ENCODE measurements at regions not wholly inside any gene's neighbourhood (a gene's known extent, or its start where the extent isn't known, plus 50 kb on each side); places are given as distances from the start of the nearest gene placed in this dataset.

DNA sequence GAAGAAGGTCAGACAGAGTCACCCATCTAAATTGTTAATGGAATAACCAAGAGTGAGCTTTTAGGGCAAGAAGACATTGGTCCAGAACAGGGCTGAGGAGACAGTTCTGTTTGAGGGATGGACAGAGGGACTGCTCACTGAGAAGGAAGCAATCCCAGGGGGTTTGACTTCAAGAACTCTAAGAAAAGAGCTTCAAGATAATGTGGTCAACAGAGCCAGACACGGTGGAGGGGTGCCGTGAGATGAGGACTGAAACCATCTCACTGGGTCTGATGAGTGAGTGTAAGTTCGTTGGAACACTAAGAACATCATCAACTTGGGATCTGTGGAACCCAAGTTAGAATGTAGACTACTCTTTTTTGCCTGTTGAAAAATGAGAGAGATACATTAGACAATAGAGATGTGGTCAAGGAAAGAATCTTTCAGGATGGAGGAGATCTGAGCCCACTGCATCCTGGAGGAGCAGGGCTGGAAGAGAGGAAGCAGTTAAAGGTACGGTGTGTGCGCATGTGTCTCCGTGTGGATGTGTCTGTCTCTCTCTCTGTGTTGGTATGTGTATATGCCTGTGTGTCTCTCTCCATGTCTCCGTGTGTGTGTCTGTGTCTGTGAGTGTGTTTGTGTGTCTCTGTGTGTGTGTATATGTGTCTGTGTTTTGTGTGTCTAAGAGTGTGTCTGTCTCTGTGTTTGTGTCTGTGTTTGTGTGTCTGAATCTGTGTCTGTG is 172.1 kb downstream of the MYCN start:
- no peaks in the 10 kb centered on the region for H3K9me2 ChIP-seq (ENCODE audit: insufficient read depth, low read length)
- no peaks in the 10 kb centered on the region for H3K9me3 ChIP-seq (ENCODE audit: low read length)
- H3K9ac ChIP-seq (ENCODE audit: low read length) = no peak overlapping the region
- no peaks in the 10 kb centered on the region for H3K79me2 ChIP-seq (replicated peaks; ENCODE audit: insufficient read depth, low read length)
- no peaks in the 10 kb centered on the region for H4K20me1 ChIP-seq (ENCODE audit: insufficient read depth)
- no peaks in the 10 kb centered on the region for H3K36me3 ChIP-seq (ENCODE audit: insufficient read depth, low read length)
- H2AFZ ChIP-seq (ENCODE audit: low read depth, low read length) = no peak overlapping the region
- no peak overlapping the region for H3K27ac ChIP-seq (ENCODE audit: low read length)
- no peaks in the 10 kb centered on the region for H3F3A ChIP-seq (ENCODE audit: insufficient read depth, low read length, poor library complexity, severe bottlenecking)
- TF ChIP-seq MXI1 (conservative IDR thresholded peaks at IDR 0.05; ENCODE audit: poor library complexity, severe bottlenecking) (no peak), POLR2AphosphoS5 (IDR thresholded peaks at IDR 0.05) (no peak), EP300 (conservative IDR thresholded peaks at IDR 0.05; ENCODE audit: poor library complexity, severe bottlenecking) (no peak), TAF1 (IDR thresholded peaks at IDR 0.05; ENCODE audit: low read depth) (no peak), RAD21 (conservative IDR thresholded peaks at IDR 0.05) (no peak), EZH2 (IDR thresholded peaks at IDR 0.05; ENCODE audit: borderline replicate concordance, insufficient read depth, low read length, poor library complexity, severe bottlenecking) (no peak), SMC3 (conservative IDR thresholded peaks at IDR 0.05; ENCODE audit: poor library complexity) (no peak)
- TF ChIP-seq, protein P1, sequence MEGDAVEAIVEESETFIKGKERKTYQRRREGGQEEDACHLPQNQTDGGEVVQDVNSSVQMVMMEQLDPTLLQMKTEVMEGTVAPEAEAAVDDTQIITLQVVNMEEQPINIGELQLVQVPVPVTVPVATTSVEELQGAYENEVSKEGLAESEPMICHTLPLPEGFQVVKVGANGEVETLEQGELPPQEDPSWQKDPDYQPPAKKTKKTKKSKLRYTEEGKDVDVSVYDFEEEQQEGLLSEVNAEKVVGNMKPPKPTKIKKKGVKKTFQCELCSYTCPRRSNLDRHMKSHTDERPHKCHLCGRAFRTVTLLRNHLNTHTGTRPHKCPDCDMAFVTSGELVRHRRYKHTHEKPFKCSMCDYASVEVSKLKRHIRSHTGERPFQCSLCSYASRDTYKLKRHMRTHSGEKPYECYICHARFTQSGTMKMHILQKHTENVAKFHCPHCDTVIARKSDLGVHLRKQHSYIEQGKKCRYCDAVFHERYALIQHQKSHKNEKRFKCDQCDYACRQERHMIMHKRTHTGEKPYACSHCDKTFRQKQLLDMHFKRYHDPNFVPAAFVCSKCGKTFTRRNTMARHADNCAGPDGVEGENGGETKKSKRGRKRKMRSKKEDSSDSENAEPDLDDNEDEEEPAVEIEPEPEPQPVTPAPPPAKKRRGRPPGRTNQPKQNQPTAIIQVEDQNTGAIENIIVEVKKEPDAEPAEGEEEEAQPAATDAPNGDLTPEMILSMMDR (IDR thresholded peaks at IDR 0.05; ENCODE audit: poor library complexity, severe bottlenecking) = no peak
- TF ChIP-seq, protein P2, sequence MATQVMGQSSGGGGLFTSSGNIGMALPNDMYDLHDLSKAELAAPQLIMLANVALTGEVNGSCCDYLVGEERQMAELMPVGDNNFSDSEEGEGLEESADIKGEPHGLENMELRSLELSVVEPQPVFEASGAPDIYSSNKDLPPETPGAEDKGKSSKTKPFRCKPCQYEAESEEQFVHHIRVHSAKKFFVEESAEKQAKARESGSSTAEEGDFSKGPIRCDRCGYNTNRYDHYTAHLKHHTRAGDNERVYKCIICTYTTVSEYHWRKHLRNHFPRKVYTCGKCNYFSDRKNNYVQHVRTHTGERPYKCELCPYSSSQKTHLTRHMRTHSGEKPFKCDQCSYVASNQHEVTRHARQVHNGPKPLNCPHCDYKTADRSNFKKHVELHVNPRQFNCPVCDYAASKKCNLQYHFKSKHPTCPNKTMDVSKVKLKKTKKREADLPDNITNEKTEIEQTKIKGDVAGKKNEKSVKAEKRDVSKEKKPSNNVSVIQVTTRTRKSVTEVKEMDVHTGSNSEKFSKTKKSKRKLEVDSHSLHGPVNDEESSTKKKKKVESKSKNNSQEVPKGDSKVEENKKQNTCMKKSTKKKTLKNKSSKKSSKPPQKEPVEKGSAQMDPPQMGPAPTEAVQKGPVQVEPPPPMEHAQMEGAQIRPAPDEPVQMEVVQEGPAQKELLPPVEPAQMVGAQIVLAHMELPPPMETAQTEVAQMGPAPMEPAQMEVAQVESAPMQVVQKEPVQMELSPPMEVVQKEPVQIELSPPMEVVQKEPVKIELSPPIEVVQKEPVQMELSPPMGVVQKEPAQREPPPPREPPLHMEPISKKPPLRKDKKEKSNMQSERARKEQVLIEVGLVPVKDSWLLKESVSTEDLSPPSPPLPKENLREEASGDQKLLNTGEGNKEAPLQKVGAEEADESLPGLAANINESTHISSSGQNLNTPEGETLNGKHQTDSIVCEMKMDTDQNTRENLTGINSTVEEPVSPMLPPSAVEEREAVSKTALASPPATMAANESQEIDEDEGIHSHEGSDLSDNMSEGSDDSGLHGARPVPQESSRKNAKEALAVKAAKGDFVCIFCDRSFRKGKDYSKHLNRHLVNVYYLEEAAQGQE (IDR thresholded peaks at IDR 0.05; ENCODE audit: borderline replicate concordance) = no peak
- no peak overlapping the region for H3K4me2 ChIP-seq (ENCODE audit: low read length)
- no peaks in the 10 kb centered on the region for H3K27me3 ChIP-seq (ENCODE audit: insufficient read depth, low read depth, low read length)
- no peak overlapping the region for H3K4me3 ChIP-seq (ENCODE audit: low read length)

DNA sequence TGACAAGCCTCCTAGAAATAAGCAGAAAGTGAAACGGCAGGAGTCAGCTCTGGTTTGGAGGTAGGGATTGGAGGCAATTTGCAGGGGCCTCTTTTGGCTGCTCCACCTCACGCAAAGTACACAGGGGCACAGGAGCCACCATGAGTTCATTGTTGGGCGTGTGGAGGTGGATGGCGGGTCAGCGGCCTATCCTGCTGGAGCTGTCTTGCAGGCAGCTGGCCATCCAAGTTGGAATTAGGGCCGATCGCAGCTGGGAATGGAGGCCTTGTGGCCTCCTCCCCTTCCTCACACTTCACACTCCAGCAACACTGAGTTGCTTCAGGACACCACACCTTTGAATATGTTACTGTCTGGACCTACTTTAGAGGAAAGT is 171.5 kb downstream of the MYCN start:
- Histone ChIP-seq H3K36me3 (ENCODE audit: insufficient read depth, low read length) (no peaks in the 10 kb centered on the region), H3K9me3 (ENCODE audit: low read length) (no peaks in the 10 kb centered on the region), H3K27me3 (ENCODE audit: insufficient read depth, low read depth, low read length) (no peaks in the 10 kb centered on the region), H2AFZ (ENCODE audit: low read depth, low read length) (no peak overlapping the region), H3K4me2 (ENCODE audit: low read length) (no peak overlapping the region), H3K9me2 (ENCODE audit: insufficient read depth, low read length) (no peaks in the 10 kb centered on the region), H3K79me2 (replicated peaks; ENCODE audit: insufficient read depth, low read length) (no peaks in the 10 kb centered on the region), H3F3A (ENCODE audit: insufficient read depth, low read length, poor library complexity, severe bottlenecking) (no peaks in the 10 kb centered on the region), H3K4me3 (ENCODE audit: low read length) (no peak overlapping the region), H3K9ac (ENCODE audit: low read length) (no peak overlapping the region), H4K20me1 (ENCODE audit: insufficient read depth) (no peaks in the 10 kb centered on the region), H3K27ac (ENCODE audit: low read length) (no peak overlapping the region)
- no peak for TF ChIP-seq SMC3 (conservative IDR thresholded peaks at IDR 0.05; ENCODE audit: poor library complexity)
- TF ChIP-seq, protein P2 (IDR thresholded peaks at IDR 0.05; ENCODE audit: borderline replicate concordance) = no peak
- no peak for TF ChIP-seq EP300 (conservative IDR thresholded peaks at IDR 0.05; ENCODE audit: poor library complexity, severe bottlenecking)
- TF ChIP-seq TAF1 (IDR thresholded peaks at IDR 0.05; ENCODE audit: low read depth) = no peak
- TF ChIP-seq MXI1 (conservative IDR thresholded peaks at IDR 0.05; ENCODE audit: poor library complexity, severe bottlenecking) = no peak
- TF ChIP-seq, protein P1 (IDR thresholded peaks at IDR 0.05; ENCODE audit: poor library complexity, severe bottlenecking) = no peak
- no peak for TF ChIP-seq POLR2AphosphoS5 (IDR thresholded peaks at IDR 0.05)
- TF ChIP-seq RAD21 (conservative IDR thresholded peaks at IDR 0.05) = no peak
- no peak for TF ChIP-seq EZH2 (IDR thresholded peaks at IDR 0.05; ENCODE audit: borderline replicate concordance, insufficient read depth, low read length, poor library complexity, severe bottlenecking)
